ENCODE measurements at regions not wholly inside any gene's neighbourhood (a gene's known extent, or its start where the extent isn't known, plus 50 kb on each side); places are given as distances from the start of the nearest gene placed in this dataset.

DNA sequence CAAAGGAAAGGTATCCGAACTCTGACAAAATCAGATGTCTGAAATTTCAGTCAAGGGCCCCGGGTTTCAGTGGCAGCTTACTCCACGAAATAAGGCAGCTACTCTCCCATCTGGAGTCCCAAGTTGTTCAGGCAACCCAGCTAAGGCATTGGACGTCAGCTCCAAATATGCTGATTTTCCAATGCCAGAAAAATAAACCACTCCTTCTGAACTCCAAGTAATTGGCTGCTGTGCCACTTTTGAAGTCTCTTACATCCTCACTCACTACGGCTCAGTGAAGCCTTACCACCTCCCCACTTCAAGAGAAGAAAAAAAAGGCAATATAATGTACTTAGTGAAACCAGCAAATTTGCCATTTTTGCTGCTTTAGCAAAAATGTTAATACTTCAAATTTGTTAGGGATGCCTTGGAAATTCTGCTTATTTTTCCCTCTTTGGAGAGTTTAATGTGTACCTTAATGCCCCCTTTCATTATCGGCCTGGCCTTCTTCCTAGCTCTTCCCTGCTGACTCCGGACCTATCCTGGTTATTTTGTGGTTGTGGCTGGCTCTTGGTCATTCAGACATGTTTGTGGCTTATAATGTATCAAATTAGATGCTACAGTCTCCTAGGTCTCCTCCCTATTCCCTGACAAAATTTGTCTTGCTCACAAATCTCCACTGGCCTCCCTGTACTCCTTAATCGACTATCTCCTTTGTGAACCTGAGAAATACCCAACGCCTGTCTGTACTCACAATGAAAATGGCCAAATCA, 589.2 kb upstream of the ZEB2 start:
- DNase-seq (ENCODE audit: low read depth in 2 of 2): peak in 1 of 2 donors; percentile 29
- no peaks in the 10 kb centered on the region for H3K9me3 ChIP-seq (ENCODE audit: control insufficient read depth, insufficient read depth, low read depth, low read length)
- H3K4me1 ChIP-seq (ENCODE audit: control insufficient read depth, extremely low read depth, insufficient read depth, low read length): peaks cover 6% of the 10 kb centered on the region
- TF ChIP-seq EZH2 (IDR thresholded peaks at IDR 0.05; ENCODE audit: low read length, missing control alignments): no peak
- TF ChIP-seq, protein P1, sequence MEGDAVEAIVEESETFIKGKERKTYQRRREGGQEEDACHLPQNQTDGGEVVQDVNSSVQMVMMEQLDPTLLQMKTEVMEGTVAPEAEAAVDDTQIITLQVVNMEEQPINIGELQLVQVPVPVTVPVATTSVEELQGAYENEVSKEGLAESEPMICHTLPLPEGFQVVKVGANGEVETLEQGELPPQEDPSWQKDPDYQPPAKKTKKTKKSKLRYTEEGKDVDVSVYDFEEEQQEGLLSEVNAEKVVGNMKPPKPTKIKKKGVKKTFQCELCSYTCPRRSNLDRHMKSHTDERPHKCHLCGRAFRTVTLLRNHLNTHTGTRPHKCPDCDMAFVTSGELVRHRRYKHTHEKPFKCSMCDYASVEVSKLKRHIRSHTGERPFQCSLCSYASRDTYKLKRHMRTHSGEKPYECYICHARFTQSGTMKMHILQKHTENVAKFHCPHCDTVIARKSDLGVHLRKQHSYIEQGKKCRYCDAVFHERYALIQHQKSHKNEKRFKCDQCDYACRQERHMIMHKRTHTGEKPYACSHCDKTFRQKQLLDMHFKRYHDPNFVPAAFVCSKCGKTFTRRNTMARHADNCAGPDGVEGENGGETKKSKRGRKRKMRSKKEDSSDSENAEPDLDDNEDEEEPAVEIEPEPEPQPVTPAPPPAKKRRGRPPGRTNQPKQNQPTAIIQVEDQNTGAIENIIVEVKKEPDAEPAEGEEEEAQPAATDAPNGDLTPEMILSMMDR (conservative IDR thresholded peaks at IDR 0.05 in 1 of 2, IDR thresholded peaks at IDR 0.05 in 1 of 2; ENCODE audit: low read depth in 1 of 2, low read length in 2 of 2): no peak
- H2AFZ ChIP-seq (ENCODE audit: low read length): peak overlapping the region; percentile 22
- H3K79me2 ChIP-seq (ENCODE audit: control insufficient read depth, insufficient read depth, low read length): no peaks in the 10 kb centered on the region
- H3K27me3 ChIP-seq (ENCODE audit: control insufficient read depth, insufficient read depth, low read length): no peaks in the 10 kb centered on the region
- no peak overlapping the region for H3K4me2 ChIP-seq (ENCODE audit: extremely low read depth, insufficient read depth, low read length)
- no peaks in the 10 kb centered on the region for H3K36me3 ChIP-seq (ENCODE audit: control insufficient read depth, insufficient read depth, low read length)
- H3K4me3 ChIP-seq (replicated peaks in 1 of 4; ENCODE audit: control extremely low read depth in 1 of 4, insufficient read depth in 1 of 4, low read depth in 3 of 4, low read length in 4 of 4): no peak overlapping the region
- H3K27ac ChIP-seq (ENCODE audit: insufficient read depth, low read length): no peak overlapping the region
- no peaks in the 10 kb centered on the region for H4K20me1 ChIP-seq (ENCODE audit: control insufficient read depth, extremely low read depth, insufficient read depth, low read length)
- no peak overlapping the region for H3K9ac ChIP-seq (ENCODE audit: insufficient read depth, low read length)

DNA sequence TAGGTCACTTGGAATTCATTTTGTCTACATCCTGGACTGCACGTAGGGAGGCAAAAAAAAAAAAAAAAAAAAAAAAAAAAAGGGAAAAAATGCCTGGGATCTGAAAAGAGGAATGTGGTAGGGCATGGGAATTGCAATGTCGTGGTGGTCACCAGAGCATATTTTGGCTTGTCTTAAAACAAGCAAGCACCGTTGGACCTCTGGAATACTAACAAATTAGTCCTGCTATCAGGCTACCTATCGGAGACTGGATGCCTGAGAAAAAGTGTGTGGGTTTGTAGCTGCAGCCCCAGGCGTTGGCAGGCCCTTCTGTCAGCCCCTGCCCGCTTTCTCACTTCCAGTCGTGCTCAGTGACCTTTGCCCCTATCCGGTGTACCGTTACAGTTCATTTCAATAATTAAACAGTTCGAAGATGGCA, 588.5 kb upstream of the ZEB2 start:
- H3K27ac ChIP-seq (ENCODE audit: insufficient read depth, low read length): no peak overlapping the region
- H3K9me3 ChIP-seq (ENCODE audit: control insufficient read depth, insufficient read depth, low read depth, low read length): no peaks in the 10 kb centered on the region
- peaks cover 6% of the 10 kb centered on the region for H3K4me1 ChIP-seq (ENCODE audit: control insufficient read depth, extremely low read depth, insufficient read depth, low read length)
- H3K9ac ChIP-seq (ENCODE audit: insufficient read depth, low read length): no peak overlapping the region
- H3K4me2 ChIP-seq (ENCODE audit: extremely low read depth, insufficient read depth, low read length): peak overlapping the region; percentile 5
- H4K20me1 ChIP-seq (ENCODE audit: control insufficient read depth, extremely low read depth, insufficient read depth, low read length): no peaks in the 10 kb centered on the region
- peak in 1 of 2 donors; percentile 72 for DNase-seq (ENCODE audit: low read depth in 2 of 2)
- H3K4me3 ChIP-seq (replicated peaks in 1 of 4; ENCODE audit: control extremely low read depth in 1 of 4, insufficient read depth in 1 of 4, low read depth in 3 of 4, low read length in 4 of 4): no peak overlapping the region
- H2AFZ ChIP-seq (ENCODE audit: low read length): no peak overlapping the region
- TF ChIP-seq EZH2 (IDR thresholded peaks at IDR 0.05; ENCODE audit: low read length, missing control alignments): no peak
- TF ChIP-seq, protein P1 (conservative IDR thresholded peaks at IDR 0.05 in 1 of 2, IDR thresholded peaks at IDR 0.05 in 1 of 2; ENCODE audit: low read depth in 1 of 2, low read length in 2 of 2): no peak
- no peaks in the 10 kb centered on the region for H3K36me3 ChIP-seq (ENCODE audit: control insufficient read depth, insufficient read depth, low read length)
- H3K79me2 ChIP-seq (ENCODE audit: control insufficient read depth, insufficient read depth, low read length): no peaks in the 10 kb centered on the region
- H3K27me3 ChIP-seq (ENCODE audit: control insufficient read depth, insufficient read depth, low read length): no peaks in the 10 kb centered on the region

DNA sequence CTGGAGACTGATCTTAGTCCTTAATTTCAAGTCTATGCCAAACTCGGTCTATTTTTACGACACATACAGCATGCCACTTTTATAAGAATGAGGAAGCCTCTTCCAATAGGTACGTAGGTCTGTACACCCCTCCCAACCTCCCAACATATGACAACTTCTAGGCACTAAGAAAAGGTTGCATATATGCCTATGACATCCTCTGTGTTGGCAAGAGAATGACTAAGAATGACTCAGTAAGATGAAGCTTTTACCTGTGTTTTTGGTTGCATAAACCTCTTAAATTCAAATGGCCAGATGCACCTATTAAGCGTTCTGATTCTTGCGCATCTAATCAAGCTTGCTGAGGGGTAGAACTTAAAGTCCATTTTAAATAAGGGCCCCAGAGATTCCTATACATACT, 586.4 kb upstream of the ZEB2 start:
- H2AFZ ChIP-seq (ENCODE audit: low read length): no peak overlapping the region
- DNase-seq (ENCODE audit: low read depth in 2 of 2): no peak
- H3K79me2 ChIP-seq (ENCODE audit: control insufficient read depth, insufficient read depth, low read length): no peaks in the 10 kb centered on the region
- no peak overlapping the region for H3K9ac ChIP-seq (ENCODE audit: insufficient read depth, low read length)
- H3K27me3 ChIP-seq (ENCODE audit: control insufficient read depth, insufficient read depth, low read length): no peaks in the 10 kb centered on the region
- H3K36me3 ChIP-seq (ENCODE audit: control insufficient read depth, insufficient read depth, low read length): no peaks in the 10 kb centered on the region
- TF ChIP-seq, protein P1 (conservative IDR thresholded peaks at IDR 0.05 in 1 of 2, IDR thresholded peaks at IDR 0.05 in 1 of 2; ENCODE audit: low read depth in 1 of 2, low read length in 2 of 2): no peak
- TF ChIP-seq EZH2 (IDR thresholded peaks at IDR 0.05; ENCODE audit: low read length, missing control alignments): no peak
- no peak overlapping the region for H3K4me3 ChIP-seq (replicated peaks in 1 of 4; ENCODE audit: control extremely low read depth in 1 of 4, insufficient read depth in 1 of 4, low read depth in 3 of 4, low read length in 4 of 4)
- peaks cover 6% of the 10 kb centered on the region for H3K4me1 ChIP-seq (ENCODE audit: control insufficient read depth, extremely low read depth, insufficient read depth, low read length)
- H3K27ac ChIP-seq (ENCODE audit: insufficient read depth, low read length): no peak overlapping the region
- H4K20me1 ChIP-seq (ENCODE audit: control insufficient read depth, extremely low read depth, insufficient read depth, low read length): no peaks in the 10 kb centered on the region
- no peaks in the 10 kb centered on the region for H3K9me3 ChIP-seq (ENCODE audit: control insufficient read depth, insufficient read depth, low read depth, low read length)
- no peak overlapping the region for H3K4me2 ChIP-seq (ENCODE audit: extremely low read depth, insufficient read depth, low read length)

All from fibroblast of lung (primary cell).